ENCODE measurements at regions not wholly inside any gene's neighbourhood (a gene's known extent, or its start where the extent isn't known, plus 50 kb on each side); places are given as distances from the start of the nearest gene placed in this dataset.

DNA sequence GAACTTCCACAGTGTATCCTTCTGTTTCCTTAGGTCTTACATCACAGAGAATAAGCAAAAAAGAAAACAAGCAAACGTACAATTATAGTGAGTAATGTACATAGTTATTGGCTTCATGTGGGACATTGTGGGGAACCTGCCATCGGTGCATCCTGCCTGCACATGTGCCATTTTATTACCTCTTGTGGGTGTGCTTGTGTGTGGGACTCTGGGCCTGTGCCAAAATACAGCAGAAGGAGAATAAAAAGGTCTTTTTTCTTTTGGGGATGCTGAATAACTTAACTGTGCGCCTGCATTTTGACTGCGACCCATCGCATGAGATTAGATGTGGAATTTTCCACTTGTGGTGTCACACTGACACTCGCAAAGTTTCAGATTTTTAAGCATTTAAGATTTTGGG is 169.6 kb upstream of the DCBLD2 start:
- no peak for TF ChIP-seq EZH2 (IDR thresholded peaks at IDR 0.05; ENCODE audit: borderline replicate concordance, low read depth, low read length, poor library complexity, severe bottlenecking)
- TF ChIP-seq, protein P1, sequence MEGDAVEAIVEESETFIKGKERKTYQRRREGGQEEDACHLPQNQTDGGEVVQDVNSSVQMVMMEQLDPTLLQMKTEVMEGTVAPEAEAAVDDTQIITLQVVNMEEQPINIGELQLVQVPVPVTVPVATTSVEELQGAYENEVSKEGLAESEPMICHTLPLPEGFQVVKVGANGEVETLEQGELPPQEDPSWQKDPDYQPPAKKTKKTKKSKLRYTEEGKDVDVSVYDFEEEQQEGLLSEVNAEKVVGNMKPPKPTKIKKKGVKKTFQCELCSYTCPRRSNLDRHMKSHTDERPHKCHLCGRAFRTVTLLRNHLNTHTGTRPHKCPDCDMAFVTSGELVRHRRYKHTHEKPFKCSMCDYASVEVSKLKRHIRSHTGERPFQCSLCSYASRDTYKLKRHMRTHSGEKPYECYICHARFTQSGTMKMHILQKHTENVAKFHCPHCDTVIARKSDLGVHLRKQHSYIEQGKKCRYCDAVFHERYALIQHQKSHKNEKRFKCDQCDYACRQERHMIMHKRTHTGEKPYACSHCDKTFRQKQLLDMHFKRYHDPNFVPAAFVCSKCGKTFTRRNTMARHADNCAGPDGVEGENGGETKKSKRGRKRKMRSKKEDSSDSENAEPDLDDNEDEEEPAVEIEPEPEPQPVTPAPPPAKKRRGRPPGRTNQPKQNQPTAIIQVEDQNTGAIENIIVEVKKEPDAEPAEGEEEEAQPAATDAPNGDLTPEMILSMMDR (conservative IDR thresholded peaks at IDR 0.05; ENCODE audit: low read depth, low read length) = no peak
